ENCODE measurements at regions not wholly inside any gene's neighbourhood (a gene's known extent, or its start where the extent isn't known, plus 50 kb on each side); places are given as distances from the start of the nearest gene placed in this dataset.
"Not testable (repeated sequence)": the region's sequence is repeated elsewhere in the genome, so short reads cannot be mapped to it uniquely, and the experiment has no call there.

GRCh38 chr2:146720170-146720569, 1124.7 kb upstream of the ACVR2A start:
- Histone ChIP-seq H3K27me3 (no peaks in the 10 kb centered on the region), H3K9me3 (no peaks in the 10 kb centered on the region), H3K4me1 (no peaks in the 10 kb centered on the region), H3K4me3 (no peak overlapping the region), H3K27ac (no peak overlapping the region), H3K36me3 (ENCODE audit: low read depth, missing control alignments) (no peaks in the 10 kb centered on the region)
- intact Hi-C loops (cut with DNase I; ENCODE audit: low total_unique reads): no loop called here
- TF ChIP-seq POLR2A (IDR thresholded peaks at IDR 0.05) (no peak), CTCF (IDR thresholded peaks at IDR 0.05) (no peak)
- WGBS, 2 donors: 97 to 100% methylated on average over 3 to 4 of the region's 4 CpGs
- DNase-seq: no peak

- Histone ChIP-seq H3K27ac (no peak overlapping the region), H3K4me1 (no peaks in the 10 kb centered on the region), H3K27me3 (no peaks in the 10 kb centered on the region), H3K9me3 (no peaks in the 10 kb centered on the region), H3K4me3 (no peak overlapping the region), H3K36me3 (ENCODE audit: low read depth, missing control alignments) (no peaks in the 10 kb centered on the region)
- no peak for DNase-seq
- intact Hi-C loops (cut with DNase I; ENCODE audit: low total_unique reads): no loop called here
- WGBS, 2 donors: 51 to 63% methylated on average over 3 of the region's 3 CpGs
- TF ChIP-seq POLR2A (IDR thresholded peaks at IDR 0.05) (no peak), CTCF (IDR thresholded peaks at IDR 0.05) (no peak)
Observed at GRCh38 chr2:146716591-146716990, 1128.2 kb upstream of the ACVR2A start.

GRCh38 chr2:146709004-146709403, 1135.8 kb upstream of the ACVR2A start:
- no peaks in the 10 kb centered on the region for H3K9me3 ChIP-seq
- H3K27me3 ChIP-seq: no peaks in the 10 kb centered on the region
- no peak overlapping the region for H3K27ac ChIP-seq
- TF ChIP-seq CTCF (IDR thresholded peaks at IDR 0.05) (no peak), POLR2A (IDR thresholded peaks at IDR 0.05) (no peak)
- DNase-seq: no peak
- no peaks in the 10 kb centered on the region for H3K36me3 ChIP-seq (ENCODE audit: low read depth, missing control alignments)
- no peaks in the 10 kb centered on the region for H3K4me1 ChIP-seq
- 58 to 61% methylated on average over 3 of the region's 3 CpGs for WGBS, 2 donors
- intact Hi-C loops (cut with DNase I; ENCODE audit: low total_unique reads): no loop called here
- no peak overlapping the region for H3K4me3 ChIP-seq

GRCh38 chr2:146701183-146701582, 1143.6 kb upstream of the ACVR2A start:
- Histone ChIP-seq H3K4me3 (no peak overlapping the region), H3K4me1 (no peaks in the 10 kb centered on the region), H3K9me3 (no peaks in the 10 kb centered on the region), H3K27me3 (no peaks in the 10 kb centered on the region), H3K27ac (no peak overlapping the region), H3K36me3 (ENCODE audit: low read depth, missing control alignments) (no peaks in the 10 kb centered on the region)
- intact Hi-C loops (cut with DNase I; ENCODE audit: low total_unique reads): no loop called here
- 94 to 100% methylated on average over 1 of the region's 1 CpG for WGBS, 2 donors
- no peak for DNase-seq
- TF ChIP-seq CTCF (IDR thresholded peaks at IDR 0.05) (no peak), POLR2A (IDR thresholded peaks at IDR 0.05) (no peak)

GRCh38 chr2:146697307-146697706, 1147.5 kb upstream of the ACVR2A start:
- Histone ChIP-seq H3K9me3 (no peaks in the 10 kb centered on the region), H3K4me1 (no peaks in the 10 kb centered on the region), H3K27ac (no peak overlapping the region), H3K27me3 (no peaks in the 10 kb centered on the region), H3K4me3 (no peak overlapping the region), H3K36me3 (ENCODE audit: low read depth, missing control alignments) (no peaks in the 10 kb centered on the region)
- intact Hi-C loops (cut with DNase I; ENCODE audit: low total_unique reads): no loop called here
- DNase-seq: no peak
- 98 to 100% methylated on average over 1 of the region's 1 CpG for WGBS, 2 donors
- no peak for TF ChIP-seq CTCF (IDR thresholded peaks at IDR 0.05)
- TF ChIP-seq POLR2A (IDR thresholded peaks at IDR 0.05): no peak

- H3K4me1 ChIP-seq; DNase-seq; H3K9me3 ChIP-seq; H3K27ac ChIP-seq; H3K36me3 ChIP-seq (ENCODE audit: low read depth, missing control alignments); H3K27me3 ChIP-seq; intact Hi-C loops (cut with DNase I; ENCODE audit: low total_unique reads); H3K4me3 ChIP-seq: not testable (repeated sequence)
- 79 to 94% methylated on average over 2 to 3 of the region's 3 CpGs for WGBS, 2 donors
Observed at GRCh38 chr2:146696787-146697186, 1148.0 kb upstream of the ACVR2A start.

Measured in testis (tissue), 2 donors.